Hepatic stellate cell (primary cell): ENCODE measurements at regions not wholly inside any gene's neighbourhood (a gene's known extent, or its start where the extent isn't known, plus 50 kb on each side); places are given as distances from the start of the nearest gene placed in this dataset.

Experiments
- DNase-seq: peaks from one replicate; pipeline ENCODE4 v3.0.0; 2011; ENCODE audit warnings: low spot score

DNA sequence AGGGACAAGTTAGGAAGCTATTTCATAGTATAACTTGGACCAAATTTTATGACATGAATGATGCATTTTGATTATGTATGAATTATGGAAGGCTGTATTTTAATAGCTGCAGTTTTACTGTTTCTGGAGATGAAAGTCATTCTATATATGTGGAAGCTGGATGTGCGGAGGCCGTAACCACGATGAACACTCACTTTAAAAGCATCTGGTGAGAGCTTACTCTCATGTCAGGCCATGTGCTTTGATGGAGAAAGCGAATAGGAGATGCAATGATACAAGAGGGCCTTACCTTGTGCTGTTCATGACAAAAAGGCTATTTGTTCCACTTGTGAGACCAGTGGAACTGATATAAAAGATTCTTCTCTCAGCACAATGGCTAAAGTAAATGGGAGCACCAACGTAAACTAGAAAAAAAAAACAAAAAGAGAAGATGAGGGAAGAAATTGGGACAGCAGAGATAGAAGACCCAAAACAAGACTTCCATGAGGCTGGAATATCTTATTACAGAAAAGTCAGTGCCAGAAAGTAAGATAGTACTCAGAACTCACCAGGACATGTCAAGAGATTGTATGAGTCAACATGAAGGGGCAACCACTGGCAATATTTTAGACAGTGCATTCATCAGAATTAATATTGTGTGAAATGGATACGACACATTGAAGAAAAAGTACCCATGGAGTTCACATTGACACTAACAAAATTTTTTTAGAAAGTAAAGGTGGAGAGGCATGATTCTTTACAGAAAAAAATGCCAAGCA lies 63.3 kb upstream of the GAB1 start:
- no peak for DNase-seq

DNA sequence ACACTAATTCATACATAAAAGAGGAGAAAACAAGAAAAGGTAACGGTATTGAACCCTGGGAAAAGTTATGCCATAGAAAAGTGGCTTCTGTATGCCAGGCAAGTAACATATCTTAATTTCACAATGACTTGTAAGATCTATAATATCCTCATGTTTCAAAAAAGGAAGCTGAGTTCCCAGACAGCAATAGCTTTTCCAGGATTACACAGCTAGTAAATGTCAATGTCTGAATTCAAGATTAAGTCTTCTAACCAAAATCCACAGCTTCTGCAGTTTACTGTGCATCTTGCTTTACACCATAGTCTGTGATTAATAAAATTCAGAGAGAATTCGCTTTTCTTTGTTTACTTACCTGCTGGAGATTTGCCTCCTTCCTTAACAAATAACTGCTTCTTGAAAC lies 55.8 kb upstream of the GAB1 start:
- no peak for DNase-seq

DNA sequence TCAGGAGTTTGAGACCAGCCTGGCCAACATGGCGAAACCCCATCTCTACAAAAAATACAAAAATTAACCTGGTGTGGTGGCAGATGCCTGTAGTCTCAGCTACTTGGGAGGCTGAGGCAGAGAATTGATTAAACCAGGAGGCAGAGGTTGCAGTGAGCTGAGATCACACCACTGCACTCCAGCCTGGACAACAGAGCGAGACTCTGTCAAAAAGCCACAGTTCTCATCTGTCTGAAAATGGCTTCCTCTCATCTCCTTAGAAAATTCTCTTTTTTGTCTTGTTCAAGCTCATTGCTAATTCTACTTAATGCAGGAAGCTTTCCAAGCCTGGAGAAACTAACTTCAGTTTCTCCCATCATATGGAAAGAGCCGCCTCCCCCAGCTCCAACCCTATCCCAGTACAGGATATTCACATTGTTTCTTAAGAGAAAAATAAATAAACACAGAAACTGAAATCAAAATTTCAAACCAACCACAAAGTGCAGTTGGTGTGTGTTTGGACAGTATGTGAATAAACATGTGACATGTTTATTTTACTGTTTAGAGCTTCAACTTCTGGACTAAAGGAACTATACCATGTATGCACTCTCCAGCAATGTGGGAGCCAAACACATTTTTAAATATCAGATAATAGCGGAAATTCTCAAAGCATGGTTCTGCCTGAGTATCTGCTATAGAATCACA lies 55.0 kb upstream of the GAB1 start:
- no peak for DNase-seq

DNA sequence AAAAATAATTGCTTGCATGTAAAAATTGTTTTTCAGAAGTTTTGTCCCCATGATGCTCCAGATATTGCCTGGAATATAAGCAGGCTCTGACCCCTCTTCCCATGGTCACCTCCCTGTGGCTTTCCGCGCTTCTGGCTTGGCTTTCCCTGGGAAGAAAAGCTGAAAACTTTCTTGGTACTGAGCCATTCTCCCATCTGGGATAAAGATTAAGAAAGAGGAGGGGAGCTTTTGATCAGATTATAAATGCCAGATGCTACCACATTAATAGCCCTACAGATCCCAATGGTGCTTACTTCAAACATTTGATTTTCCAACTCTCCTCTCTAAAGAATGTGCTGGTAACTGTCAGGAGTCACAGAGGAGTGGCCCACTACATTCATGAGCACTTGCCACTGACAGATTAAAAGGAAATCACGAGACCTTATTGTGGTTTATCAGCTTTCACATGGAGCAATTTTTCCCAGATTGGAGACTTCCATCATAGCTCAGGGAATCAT lies 54.4 kb upstream of the GAB1 start:
- no peak for DNase-seq

DNA sequence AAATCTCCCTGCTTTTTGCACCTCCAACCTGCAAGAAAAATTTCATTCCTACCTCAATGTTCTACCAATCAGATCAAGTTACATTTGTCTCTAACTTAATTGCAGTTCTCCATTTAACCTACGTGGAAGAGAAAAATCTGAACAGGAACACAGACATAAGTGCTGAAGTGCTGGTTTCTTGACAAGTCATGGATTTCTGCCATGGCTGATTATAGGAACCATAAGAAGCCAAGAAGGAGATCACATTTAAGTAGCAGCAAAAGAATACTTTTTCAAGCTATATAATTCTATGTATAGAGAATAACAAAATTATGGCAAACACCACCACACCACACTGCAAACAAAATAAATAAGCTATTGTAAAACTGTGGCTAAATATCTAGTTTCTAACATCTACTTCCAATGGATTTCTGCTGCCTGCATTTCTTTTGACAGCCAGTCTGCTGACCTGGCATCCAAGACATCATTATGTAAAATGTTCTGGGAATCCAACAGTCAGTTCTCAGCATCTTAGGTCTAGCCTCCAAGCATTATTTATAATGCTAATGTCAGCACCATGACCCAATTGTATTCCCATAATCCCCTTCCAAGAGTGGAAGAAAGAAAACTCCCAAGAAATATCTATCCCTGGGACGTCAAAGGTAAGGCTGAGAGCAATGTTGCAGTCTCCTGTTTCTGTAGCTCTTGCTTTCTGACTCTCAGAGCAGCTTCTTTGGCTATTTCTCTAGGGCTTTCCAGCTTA lies 50.8 kb upstream of the GAB1 start:
- no peak for DNase-seq

DNA sequence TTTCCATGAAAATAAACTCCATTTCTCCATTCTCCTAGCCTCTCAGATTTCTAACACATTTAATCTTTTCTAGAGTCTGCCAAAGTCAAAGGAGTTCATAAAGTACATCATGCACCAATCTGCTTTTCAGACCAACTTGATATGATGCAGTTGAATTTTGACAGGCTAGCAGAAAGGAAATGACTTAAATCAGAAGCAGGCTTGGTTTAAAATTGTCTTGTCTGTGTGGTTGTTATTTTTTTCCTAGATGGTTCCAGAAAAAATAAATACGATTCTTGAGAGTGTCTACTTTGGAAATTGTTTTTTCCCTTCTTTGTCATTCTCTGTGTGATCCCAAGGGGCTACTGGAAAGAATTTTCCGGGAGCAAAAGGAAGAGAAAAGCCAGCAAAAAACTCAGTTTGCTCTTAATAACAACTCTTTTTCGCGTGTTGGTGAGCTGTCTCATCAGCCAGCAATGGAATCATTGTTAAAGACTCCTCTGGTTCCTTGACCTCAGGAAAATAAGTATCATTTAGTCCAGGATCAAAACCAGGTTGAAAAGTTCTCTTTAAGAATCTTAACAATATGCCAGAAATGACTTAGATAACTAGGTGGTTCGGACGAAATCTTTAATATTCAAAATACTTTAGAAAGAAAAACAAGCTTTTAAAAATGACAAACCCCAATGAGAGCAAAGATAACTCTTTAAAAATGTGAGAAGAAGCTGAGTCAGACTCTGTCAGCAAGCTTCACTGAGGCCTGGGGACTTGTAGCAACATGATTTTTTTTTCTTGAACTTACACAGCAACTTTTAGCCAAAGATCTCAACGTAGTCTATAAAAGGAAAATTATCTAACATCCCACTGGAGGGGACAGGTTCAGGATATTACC lies 49.7 kb upstream of the GAB1 start:
- peak; percentile 43 for DNase-seq
